Activated CD4-positive, alpha-beta T cell treated with anti-CD3 and anti-CD28 coated beads, Interleukin-10, Interleukin-2, amounts not matched to agents 100 ng/mL and 50 ng/mL, durations not matched to agents 16 hours and 8 hours (primary cell): ENCODE measurements at regions not wholly inside any gene's neighbourhood (a gene's known extent, or its start where the extent isn't known, plus 50 kb on each side); places are given as distances from the start of the nearest gene placed in this dataset.
"Not testable (repeated sequence)": the region's sequence is repeated elsewhere in the genome, so short reads cannot be mapped to it uniquely, and the experiment has no call there.

Experiments
- DNase-seq: peaks from one replicate; pipeline ENCODE4 v3.0.0-alpha.2; 2020

DNA sequence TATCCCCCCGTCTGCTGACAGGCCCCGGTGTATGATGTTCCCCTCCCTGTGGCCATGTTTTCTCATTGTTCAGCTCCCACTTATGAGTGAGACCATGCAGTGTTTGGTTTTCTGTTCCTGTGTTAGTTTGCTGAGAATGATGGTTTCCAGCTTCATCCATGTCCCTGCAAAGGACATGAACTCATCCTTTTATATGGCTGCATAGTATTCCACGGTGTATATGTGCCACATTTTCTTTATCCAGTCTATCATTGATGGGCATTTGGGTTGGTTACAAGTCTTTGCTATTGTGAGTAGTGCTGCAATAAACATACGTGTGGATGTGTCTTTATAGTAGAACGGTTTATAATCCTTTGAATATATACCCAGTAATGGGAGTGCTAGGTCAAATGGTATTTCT, 244.7 kb downstream of the NEBL start:
- DNase-seq = not testable (repeated sequence)

DNA sequence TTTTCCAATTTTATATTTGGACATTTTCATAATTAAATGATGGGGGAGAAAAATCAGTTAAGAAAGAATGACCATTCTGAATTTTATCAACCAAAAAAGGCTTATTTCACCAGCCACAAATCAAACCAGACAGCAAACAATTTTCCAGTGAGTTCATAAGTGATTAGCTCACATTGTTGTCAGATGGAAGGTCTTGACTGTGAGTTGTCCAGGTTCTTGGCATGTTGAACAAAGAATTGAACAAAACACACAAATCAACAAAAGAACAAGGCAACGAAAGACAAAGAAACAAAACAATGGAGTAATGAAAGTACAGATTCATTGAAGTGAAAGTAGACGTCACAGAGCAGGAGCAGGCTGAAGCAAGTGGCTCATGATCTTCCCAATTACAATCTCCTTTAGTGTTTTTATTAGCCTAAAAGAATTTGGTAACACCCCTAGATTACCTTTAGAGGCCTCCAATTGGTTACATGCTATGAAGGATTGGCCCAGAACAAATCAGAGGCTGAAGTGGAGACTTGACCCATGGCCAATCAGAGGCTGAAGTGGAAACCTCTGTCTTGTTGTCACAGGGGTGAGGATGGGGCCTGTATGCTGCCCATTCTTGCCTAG, 248.7 kb downstream of the NEBL start:
- no peak for DNase-seq

DNA sequence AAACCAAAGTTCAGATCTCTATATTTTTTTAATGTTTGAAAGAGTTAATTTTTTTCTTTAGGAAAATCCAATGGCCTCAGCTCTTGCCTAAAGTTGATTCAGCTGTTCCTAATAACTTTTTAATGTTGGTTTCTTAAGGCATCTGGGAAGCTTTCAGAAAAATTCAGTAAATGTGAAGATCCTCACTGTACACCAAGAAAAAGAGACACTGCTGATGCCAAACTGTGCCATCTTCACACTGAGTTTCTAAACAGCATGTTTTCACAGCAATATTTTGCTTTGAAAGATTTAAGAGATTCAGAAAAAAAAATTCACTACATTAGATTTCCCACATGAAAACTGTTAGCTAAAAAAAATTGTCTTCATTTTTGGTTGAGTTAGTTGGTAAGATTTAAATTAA, 249.4 kb downstream of the NEBL start:
- DNase-seq = no peak

DNA sequence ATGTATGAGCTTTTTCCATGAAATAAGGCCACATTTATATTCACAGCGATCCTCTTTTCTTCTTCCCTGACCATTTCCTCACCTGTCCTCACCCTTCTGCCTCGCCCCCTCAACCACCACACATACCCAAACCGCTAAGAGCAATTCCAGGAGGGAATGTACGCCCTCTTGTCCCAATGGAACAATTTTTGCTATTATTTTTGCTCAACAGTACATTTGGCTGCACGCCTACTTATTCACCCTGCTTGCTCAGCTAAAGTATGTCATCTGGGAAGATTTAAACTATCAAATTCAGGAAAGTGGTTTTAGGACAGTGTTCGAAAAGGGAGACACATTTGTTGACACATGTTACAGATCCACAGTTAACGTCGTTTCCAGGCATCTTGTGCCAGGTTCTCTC, 252.7 kb downstream of the NEBL start:
- DNase-seq = no peak

DNA sequence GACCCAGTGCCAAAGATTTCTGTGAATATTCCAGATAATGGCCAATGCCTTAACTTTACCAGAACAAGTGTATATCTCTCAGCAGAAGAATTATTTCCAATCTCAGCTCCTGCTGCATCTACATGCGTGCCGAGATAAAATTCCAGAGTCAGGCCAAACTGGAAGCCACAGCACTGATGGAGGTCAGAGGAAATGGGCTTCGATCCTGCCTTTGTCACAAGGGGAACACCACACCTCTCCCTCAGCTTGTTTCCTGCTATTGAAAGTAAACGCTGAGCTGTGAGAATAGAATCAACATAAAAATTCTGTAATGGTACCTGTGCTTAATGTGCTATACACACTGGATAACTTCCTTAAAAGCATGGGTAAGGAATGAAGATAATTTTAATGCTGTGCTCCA, 255.5 kb downstream of the NEBL start:
- no peak for DNase-seq

DNA sequence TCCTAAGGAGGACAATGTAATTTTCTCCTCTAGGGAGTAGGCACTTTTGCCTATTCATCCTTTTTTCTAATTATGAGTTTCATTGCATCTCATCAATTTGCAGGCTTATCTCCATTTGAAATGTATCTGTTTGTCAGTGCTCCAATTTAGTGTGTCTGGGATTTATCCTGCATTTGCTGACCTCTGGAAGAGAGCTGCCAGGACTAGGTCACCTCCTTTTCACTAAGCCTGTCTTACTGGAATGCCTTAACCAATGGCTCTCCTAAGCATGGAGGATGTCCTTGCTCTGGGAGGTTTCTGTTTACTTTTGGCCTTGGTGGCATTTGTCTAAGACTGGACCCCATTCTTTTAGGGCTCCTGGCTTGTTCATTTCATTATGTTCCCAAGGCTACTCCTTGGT, 261.5 kb downstream of the NEBL start:
- DNase-seq = no peak

DNA sequence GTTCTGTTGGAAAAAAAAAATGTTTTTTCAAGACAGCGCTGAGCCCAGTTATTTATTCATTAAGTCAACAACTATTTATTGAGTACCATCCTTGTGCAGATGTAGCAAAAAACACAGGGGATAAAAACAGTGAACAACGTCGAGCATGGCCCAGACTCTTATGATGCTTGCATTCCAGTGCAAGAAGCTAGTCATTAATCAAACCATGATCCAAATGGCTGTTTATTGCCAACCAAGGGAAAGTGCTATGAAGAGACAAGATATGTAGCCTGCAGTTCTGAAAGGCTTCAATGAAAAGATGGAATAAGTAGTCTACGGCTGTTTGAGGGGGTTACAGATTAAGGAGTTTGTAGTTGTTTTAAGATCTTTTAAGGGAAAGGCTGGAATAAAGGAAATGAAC, 262.3 kb downstream of the NEBL start:
- DNase-seq = no peak

DNA sequence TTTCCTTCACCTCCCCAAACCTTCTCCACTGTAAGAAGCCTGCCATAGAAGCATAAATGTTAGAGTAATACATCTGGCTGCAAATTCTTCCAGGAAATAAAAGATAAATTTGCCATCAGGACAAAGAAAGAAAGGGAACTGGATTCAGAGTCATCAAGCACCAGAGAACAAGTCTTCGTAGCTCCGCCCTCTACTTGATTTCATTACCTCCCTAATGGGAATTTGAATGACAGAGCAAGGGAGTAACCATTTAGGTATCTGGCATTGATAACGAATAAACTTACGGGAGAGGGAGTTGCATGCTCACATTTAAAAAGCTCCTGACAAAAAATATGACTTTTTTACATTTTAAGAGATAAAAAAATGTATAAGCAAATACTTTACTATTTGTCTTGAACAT, 263.4 kb downstream of the NEBL start:
- no peak for DNase-seq

DNA sequence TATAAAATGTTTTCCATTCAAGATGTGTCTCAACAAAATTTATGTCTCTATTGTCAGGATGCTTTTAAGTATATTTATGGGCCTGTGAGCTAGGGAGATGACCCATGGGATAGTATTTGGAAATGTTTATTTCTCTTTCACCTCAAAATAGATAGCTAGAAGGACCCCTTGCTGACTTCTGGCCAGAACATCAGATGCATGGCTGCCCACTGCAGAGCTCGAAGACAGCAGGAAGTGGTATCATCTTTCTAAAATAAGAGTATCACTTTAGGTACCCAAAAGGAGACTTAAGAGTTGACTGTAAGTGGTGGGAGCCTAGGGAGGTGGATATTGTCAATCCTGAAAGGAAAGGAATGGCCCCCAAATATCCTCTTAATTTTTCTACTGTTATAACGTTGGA, 264.4 kb downstream of the NEBL start:
- DNase-seq = no peak

DNA sequence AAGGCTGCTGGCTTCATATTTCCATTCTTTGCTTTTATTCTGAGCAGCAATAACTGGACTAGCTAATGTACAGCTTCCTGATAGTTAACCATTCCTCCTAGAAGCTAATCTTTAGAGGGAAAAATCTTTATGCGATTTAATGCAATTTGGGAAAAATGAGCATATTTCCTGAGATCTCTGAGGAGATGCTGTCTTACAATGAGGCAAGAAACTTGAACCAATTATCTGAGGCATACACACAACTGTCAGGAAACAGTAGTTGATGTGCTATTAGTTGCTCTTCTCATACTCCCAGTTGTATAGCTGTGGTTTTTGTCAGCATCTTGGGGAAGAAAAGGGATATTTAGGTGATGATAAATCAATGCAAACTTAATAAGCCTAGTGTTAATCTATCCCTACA, 265.9 kb downstream of the NEBL start:
- no peak for DNase-seq

DNA sequence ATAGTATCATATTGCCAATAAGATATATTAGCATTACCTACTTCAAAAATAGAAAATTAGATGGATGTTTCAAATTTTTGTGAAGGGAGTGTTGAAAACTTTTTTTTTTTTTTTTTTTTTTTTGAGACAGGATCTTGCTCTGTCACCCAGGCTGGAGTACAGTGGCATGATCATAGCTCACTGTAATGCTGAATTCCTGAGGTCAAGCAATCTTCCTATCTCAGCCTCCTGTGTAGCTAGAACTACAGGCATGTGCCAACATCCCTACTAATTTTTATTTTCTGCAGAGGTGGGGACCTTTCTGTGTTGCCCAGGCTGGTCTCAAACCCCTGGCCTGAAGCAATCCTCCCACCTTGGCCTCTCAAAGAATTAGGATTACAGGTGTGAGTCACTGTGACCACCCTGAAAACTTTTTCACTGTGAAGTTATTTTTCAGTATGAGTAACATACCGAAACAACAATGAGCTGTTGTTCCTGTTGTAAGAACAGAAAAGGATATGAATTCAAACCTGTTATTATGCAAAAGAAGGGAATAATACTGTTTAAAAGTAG, 266.9 kb downstream of the NEBL start:
- peak; percentile 19 for DNase-seq

DNA sequence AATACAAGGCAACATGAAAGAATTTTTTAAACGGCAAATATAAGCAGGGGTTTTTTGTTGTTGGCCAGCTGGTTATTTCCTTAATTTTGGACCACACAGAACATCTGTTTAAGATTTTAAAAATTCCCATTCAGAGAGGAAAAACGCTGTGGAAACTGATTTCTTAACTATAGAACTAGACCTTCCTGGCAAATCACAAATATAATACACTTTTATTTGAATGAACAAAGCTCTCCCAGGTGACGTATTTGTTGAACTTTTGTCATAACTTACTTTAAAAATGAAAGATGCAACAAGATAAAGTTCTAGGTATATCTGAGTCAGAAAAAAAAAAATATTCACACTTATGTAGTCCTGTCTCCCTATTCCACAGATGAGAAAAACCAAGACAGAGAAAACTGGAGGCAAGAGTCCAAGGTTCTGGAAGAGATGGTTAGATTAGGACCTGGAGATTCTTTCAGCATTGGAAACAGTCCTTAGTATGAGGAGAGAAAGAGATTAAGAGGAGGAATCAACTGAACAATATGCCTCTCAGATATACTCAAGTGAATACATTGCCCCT, 269.1 kb downstream of the NEBL start:
- DNase-seq = no peak

DNA sequence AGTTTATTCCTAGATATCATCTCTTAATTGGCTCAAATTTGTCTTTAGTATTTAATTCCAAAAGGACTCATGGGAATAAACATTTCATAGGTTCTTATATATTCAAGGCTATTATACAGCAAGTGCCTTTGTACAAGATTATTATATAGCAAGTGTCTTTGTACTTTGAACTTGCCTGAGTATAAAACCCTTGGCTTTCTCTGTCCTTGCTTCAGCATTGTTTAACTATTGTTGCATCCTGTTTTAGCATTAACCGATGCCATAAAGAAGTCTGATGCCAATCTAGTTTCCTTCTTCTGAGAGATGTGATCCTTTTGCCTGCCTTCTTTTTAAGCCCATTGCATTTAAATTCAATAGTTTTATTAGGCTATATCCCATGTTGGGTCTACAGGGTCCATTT, 270.0 kb downstream of the NEBL start:
- DNase-seq = no peak

DNA sequence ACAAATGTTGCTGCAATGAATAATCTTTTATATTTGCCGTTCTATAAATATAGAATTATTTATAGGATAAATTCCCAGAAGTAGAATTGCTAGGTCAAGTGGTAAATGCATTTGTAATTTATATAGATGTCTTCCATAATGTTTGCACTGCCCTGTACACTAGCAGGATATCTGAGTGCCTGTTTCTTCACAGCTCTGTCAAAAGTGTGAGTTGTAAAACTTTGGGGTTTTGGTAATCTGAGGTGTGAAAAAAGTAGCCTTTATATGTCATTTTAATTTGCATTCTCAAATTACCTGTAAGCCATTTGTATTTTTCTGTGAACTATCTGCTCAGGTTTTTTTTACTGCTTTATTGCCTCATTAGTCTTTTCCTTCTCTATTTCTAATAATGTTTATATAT, 271.2 kb downstream of the NEBL start:
- no peak for DNase-seq

DNA sequence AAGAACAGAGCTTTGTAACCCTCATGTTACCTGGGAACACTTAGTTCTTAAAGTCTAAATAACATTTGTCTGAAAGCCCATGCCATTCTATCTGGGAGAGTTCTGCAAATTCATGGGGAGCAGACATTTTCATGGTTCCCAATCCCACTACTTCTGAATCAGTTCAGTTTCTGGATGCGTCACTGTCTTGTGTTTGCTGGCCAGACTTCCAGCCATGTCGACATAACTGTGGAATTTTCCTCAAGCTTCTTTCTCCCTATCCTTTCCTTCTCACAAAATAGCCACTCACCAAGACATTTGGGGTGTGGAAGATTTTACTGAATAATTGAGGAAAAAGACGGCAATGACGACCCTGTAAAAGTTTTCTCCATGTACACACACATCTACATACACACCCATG, 272.5 kb downstream of the NEBL start:
- no peak for DNase-seq

DNA sequence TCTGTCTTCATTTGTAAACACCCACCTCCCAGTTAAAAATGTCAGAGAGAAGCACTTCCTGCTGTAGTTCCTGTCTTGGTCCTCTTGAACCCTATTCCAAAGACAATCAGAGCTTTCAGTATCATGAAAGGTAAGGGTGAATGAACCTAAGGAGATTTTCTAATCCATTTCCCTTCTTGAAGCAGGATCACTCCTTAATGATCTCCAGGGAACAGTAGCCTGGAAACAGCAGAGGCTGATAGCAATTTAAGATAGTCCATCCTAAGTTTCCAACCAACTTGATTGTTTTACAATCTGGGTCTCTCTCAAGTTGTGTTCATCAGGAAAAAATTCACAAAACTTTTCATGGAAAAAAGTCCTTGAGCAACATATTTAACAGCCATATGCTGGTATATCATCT, 273.6 kb downstream of the NEBL start:
- DNase-seq = no peak

DNA sequence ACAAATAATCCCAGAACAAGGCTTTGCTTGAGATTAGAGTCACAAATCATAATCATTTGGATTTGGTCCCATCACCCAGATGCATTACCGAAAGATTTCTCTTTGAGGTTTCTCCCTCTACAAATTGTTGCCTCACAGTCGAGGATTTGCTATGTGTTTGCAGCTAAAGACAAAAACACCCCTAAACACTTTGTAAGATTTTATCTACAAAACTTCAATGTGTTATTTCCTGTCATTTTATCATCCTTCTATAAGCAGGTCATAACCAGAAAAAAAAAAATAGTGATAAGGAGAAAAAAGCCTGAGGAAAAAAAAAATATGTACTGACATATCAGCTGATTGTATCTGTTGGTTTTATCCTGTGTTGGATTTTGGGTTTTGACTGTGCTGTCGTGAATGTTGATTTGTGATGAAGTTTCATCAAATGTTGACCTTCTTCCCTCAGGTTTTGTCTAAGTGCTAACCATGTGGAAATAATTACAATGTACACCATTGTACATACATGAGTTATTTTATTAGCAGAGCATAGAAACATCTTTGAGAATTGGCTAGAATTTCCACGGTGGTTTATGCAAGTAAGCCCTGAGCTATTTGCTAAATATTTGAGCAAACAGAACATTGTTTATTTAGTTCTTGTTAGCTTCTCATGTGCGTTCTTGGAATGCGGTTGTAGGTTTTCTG, 274.4 kb downstream of the NEBL start:
- DNase-seq = no peak

DNA sequence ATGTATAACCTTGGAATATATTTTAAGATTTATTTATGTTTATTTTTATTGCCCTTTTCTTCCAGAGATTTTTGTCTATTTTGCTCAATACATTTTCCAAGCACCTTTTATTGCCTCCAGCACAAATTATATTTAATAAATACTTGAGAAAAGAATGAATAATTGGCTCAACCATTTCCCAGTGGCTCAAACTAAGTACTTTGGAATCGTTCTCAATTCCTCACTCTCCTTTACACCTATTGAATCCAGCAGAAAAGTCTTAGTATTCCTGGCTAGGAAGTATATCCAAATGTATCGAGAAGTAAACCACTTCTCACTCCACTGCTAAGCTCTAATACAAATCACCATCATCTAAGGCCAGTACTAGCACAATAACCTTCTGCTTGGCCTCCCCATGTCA, 276.1 kb downstream of the NEBL start:
- no peak for DNase-seq

DNA sequence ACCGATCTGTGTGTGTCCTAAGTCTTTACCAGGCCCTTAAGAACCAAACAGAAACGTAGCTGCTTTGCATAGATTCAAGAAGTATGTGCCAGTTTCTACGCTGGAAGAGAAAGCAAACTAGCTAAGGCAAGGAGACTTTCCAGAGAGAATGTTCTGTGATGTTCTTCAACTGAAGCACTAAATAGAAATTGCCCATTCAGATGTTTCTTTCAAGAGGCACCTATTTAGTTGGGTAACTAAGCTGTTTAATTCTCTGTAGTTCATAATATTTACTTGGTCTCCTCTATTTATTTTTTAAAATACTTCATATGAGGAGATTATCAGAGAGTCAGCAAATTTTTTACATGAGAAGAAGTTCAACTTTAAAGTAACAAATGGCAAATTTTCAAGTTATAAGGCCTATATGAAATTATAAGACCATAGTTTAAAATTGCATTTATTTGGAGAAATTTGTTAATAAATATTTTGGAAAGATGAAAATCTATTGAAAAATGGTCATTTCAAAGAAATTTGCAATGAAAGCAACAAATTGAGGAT, 279.0 kb downstream of the NEBL start:
- no peak for DNase-seq

DNA sequence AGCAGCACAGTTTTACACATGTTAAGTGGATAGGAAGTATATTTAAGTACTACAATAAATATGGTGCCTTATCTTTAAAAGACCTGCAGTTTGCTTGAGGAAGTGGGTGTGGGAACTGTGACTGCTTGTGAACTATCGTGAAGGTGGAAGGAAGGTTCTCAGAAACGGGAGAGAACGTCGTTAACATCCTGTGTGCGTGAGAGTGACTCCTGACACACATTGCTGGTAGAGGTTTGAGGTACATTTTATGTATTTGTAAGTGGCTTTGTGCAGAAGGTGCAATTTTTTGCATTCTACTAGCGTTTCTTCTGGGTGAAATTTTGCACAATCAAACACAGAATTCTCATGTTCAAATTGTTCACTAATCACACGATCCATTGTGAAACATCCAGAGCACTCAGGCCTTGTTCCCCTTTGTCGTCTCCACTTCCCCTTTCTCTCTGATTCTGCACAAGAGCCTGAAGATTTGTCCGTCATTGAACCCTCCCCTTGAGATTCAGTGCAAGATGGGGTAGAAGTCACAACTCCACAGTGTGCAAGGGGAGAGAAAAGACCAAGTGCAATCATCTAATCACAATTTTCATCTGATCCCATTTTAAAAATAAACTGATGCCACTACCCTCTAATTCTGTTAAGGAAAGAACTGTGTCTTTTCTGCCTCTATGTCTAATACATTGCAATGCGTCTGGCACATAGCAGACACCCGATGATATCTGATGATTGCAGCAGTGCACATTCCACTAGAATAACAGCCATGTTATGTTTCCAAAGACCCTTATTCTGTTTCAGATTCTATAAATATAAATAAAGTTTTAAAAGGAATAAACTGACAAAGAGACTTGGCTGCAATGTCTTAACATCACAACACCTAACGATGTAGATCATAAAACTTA, 279.9 kb downstream of the NEBL start:
- no peak for DNase-seq

DNA sequence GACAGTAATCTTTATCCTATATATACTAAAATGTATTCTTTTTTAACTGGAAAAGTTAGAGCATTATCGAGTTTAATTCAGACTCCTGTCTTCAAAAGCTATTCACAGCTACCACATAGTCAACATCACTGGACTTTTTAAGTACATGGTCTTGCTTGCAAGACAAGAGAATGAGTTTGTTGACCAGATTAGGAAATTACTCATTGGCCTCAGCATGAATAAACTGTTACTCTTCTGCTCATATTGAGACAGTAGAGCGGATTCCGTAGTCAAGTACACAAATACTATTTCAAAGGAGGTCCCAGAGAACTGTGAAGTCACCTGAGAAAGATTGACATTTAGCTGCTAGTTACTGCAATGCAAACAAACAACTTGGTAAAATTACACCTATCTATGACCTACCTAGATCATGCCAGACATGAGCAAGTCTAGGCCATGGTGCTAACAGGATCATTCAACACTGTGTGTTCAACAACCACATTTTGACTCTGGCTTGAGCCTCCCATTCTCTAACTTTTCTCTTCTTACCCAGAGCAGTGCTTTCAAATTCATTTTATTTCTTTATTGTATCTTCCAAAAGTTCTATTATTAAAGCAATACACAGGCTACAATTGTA, 280.9 kb downstream of the NEBL start:
- DNase-seq = no peak

DNA sequence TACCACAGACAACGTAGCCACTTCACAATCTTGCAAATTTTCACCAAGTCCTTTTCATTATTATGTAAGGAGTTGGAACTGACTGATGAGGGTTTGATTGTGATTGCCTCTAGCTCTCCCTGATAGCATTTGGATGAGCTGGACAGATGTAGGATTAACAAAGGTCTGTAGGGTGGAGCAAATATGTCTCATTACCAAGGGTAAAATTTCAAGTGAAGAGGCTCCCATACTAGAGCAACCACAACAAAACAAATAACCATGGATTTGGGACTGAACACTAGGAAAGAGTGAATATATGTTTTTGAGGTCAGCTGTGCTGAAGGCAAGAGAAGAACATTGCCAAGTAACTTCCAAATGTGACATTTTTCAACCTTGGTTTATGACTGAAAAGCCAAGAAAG, 281.7 kb downstream of the NEBL start:
- DNase-seq = no peak

DNA sequence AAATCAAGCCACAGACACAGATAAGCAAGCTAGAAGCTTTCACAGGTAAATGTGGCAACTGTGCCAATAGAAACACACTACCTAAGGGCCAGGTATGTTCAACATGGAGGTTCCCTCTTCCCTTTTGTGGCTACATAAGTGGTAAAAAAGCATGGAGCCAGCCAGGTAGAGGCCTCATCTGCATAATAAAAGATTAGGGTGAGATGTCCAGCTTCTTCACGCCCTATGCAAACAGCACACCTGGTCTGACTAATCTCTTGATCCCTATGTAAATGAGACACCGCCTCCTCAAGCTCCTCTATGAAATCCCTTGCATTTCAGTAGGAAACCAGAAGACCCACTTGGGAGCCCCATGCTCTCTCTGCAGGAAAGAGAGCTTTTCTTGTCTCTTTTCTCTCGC, 282.2 kb downstream of the NEBL start:
- no peak for DNase-seq
